ENCODE measurements at regions not wholly inside any gene's neighbourhood (a gene's known extent, or its start where the extent isn't known, plus 50 kb on each side); places are given as distances from the start of the nearest gene placed in this dataset.

DNA sequence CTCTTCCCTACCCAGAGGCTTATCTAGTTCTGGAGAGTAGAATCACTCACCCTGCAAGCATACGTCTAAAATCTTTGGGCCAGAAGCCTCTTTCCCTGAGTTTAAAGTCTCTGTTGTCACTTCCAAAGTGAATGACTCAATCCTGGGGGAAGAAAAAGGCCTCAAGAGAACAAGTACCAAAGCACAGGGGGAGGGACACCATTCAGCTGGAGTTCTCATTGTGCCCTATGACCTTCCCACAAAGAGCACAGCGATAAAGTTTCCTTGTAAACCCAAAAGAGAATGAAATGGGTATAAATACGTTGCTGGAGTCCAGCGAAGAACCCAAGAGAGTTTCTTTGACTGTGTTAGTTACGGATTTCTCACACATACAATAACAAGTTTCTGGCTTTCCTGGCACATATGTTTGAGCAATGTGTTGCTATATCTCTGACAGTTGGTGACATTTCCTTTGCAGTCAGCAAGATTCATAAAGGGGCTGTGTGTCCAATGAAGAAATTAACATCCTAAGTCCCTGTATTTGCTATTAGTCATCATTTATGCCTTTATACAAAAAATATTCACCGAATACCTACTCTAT lies 107.3 kb upstream of the PTPRG start:
- no peak overlapping the region for H3K4me3 ChIP-seq (ENCODE audit: low read depth, low read length)
- H3K27me3 ChIP-seq (ENCODE audit: control insufficient read depth, insufficient read depth, low read length): no peaks in the 10 kb centered on the region
- no peaks in the 10 kb centered on the region for H3K36me3 ChIP-seq (ENCODE audit: control insufficient read depth, insufficient read depth, low read length)
- DNase-seq (ENCODE audit: low read depth) (no peak), FAIRE-seq (no peak)
- TF ChIP-seq, protein P1, sequence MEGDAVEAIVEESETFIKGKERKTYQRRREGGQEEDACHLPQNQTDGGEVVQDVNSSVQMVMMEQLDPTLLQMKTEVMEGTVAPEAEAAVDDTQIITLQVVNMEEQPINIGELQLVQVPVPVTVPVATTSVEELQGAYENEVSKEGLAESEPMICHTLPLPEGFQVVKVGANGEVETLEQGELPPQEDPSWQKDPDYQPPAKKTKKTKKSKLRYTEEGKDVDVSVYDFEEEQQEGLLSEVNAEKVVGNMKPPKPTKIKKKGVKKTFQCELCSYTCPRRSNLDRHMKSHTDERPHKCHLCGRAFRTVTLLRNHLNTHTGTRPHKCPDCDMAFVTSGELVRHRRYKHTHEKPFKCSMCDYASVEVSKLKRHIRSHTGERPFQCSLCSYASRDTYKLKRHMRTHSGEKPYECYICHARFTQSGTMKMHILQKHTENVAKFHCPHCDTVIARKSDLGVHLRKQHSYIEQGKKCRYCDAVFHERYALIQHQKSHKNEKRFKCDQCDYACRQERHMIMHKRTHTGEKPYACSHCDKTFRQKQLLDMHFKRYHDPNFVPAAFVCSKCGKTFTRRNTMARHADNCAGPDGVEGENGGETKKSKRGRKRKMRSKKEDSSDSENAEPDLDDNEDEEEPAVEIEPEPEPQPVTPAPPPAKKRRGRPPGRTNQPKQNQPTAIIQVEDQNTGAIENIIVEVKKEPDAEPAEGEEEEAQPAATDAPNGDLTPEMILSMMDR (IDR thresholded peaks at IDR 0.05; ENCODE audit: insufficient read depth, low read length, severe bottlenecking): no peak

DNA sequence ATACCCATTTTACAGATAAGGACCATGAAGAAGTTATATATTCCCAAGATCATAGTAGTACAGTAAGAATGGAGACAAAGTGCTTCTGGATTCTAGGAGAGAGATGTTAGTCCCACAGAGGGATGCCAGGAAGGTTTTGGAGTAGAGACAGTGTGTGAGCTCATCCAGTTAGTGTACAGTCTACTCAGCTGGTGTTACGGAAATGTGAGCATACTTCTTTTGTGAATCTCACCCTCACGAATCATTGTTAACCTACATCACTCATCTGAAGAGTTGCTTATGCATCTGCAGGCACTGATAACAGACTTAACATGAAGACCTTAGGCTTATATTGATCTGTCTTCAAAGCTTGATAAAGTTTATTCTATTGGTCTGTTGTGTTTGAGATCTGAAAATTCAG lies 106.6 kb upstream of the PTPRG start:
- TF ChIP-seq, protein P1 (IDR thresholded peaks at IDR 0.05; ENCODE audit: insufficient read depth, low read length, severe bottlenecking): no peak
- no peaks in the 10 kb centered on the region for H3K36me3 ChIP-seq (ENCODE audit: control insufficient read depth, insufficient read depth, low read length)
- H3K27me3 ChIP-seq (ENCODE audit: control insufficient read depth, insufficient read depth, low read length): no peaks in the 10 kb centered on the region
- no peak overlapping the region for H3K4me3 ChIP-seq (ENCODE audit: low read depth, low read length)
- FAIRE-seq (no peak), DNase-seq (ENCODE audit: low read depth) (peak; percentile 50)

DNA sequence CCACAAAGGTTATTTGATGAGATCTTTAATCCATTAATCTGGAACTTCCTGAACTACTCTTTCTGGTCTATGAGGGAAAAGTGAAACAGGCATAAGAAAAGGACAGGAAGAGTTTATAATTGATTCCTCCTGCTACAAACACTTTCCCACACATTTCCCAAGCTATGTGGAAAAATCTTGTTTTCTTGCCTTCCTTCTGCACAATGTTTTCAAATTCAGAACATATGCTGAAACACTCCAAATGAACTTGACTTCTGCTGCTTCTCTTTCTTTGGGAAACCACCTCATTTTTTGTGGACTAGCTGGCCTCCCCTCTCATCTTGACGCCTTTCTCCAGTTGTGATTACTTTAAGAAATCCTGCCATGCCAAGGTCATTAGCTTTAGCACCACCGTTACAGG lies 100.7 kb upstream of the PTPRG start:
- DNase-seq (ENCODE audit: low read depth): no peak
- no peak for FAIRE-seq
- Histone ChIP-seq H3K27me3 (ENCODE audit: control insufficient read depth, insufficient read depth, low read length) (no peaks in the 10 kb centered on the region), H3K4me3 (ENCODE audit: low read depth, low read length) (no peak overlapping the region), H3K36me3 (ENCODE audit: control insufficient read depth, insufficient read depth, low read length) (no peaks in the 10 kb centered on the region)
- TF ChIP-seq, protein P1 (IDR thresholded peaks at IDR 0.05; ENCODE audit: insufficient read depth, low read length, severe bottlenecking): no peak

DNA sequence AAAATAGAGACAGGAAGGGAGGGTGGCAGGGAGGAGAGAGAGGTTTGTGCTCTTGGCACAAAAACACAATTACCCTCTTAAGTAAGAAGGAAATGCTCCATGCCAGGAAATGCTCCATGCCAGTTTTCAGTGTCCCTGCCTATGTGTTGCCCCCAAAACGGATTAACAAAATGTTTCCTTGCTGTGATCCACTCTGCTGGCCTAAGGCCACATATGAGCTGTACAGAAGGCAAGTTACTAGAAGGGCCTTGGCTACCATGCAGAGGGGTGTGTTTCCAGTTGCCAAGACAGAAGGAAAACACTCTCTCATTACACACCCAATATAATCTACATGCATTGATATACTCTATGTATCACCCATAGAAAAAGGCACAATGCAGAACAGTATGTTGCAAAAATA lies 98.2 kb upstream of the PTPRG start:
- FAIRE-seq (no peak), DNase-seq (ENCODE audit: low read depth) (no peak)
- Histone ChIP-seq H3K27me3 (ENCODE audit: control insufficient read depth, insufficient read depth, low read length) (no peaks in the 10 kb centered on the region), H3K36me3 (ENCODE audit: control insufficient read depth, insufficient read depth, low read length) (no peaks in the 10 kb centered on the region), H3K4me3 (ENCODE audit: low read depth, low read length) (no peak overlapping the region)
- TF ChIP-seq, protein P1 (IDR thresholded peaks at IDR 0.05; ENCODE audit: insufficient read depth, low read length, severe bottlenecking): no peak

DNA sequence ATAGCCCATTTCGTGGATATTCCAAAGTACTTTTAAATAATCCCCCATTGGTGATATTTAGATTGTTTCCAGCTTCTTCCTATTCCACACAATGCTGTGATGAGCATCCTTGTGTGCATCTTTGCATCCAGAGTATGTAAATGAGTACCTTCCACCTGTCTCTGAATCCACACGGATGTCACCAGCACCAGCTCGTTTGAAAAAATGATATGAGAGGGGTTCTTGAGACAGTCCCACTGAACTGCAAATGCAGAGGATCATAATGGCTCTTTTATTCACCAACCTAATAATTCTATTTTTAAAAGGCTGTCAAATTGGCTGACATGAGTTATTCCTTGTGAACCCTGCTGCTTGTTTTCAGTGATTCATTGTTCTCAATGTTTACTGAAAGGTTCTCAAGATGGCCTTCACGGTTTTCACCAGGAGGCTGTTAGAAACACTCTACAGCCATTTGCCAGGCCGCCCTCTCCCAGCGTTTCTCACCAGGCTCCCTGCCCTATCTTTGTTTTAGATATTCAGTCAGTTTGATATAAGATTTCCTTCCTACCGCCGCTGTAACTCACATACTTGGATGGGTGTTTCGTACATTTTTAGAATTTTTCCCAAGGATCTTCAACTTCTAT lies 96.7 kb upstream of the PTPRG start:
- FAIRE-seq (no peak), DNase-seq (ENCODE audit: low read depth) (no peak)
- H3K36me3 ChIP-seq (ENCODE audit: control insufficient read depth, insufficient read depth, low read length): no peaks in the 10 kb centered on the region
- no peak overlapping the region for H3K4me3 ChIP-seq (ENCODE audit: low read depth, low read length)
- TF ChIP-seq, protein P1 (IDR thresholded peaks at IDR 0.05; ENCODE audit: insufficient read depth, low read length, severe bottlenecking): no peak
- H3K27me3 ChIP-seq (ENCODE audit: control insufficient read depth, insufficient read depth, low read length): no peaks in the 10 kb centered on the region

DNA sequence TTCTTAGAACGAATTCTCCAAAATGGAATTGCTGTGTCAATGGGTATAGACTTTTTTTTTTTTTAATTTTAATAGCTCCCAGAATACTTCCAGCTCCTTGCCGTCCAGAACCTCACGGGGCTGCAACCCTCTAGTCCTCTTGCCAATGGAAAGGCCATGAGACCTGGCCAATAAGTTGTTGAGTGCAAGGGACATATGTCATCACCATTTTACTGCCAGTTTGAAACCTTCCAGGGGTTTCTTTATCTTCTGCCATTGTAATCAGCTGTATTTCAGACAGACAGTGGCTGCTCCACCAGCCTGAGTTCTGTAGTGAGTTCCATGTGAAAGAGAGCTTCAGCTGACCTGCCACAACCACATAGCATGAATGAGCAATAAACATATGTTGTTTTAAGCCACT lies 95.0 kb upstream of the PTPRG start:
- DNase-seq (ENCODE audit: low read depth) (no peak), FAIRE-seq (no peak)
- no peaks in the 10 kb centered on the region for H3K27me3 ChIP-seq (ENCODE audit: control insufficient read depth, insufficient read depth, low read length)
- TF ChIP-seq, protein P1 (IDR thresholded peaks at IDR 0.05; ENCODE audit: insufficient read depth, low read length, severe bottlenecking): no peak
- no peak overlapping the region for H3K4me3 ChIP-seq (ENCODE audit: low read depth, low read length)
- no peaks in the 10 kb centered on the region for H3K36me3 ChIP-seq (ENCODE audit: control insufficient read depth, insufficient read depth, low read length)
